Right kidney (tissue), 1 donor: ENCODE measurements at regions not wholly inside any gene's neighbourhood (a gene's known extent, or its start where the extent isn't known, plus 50 kb on each side); places are given as distances from the start of the nearest gene placed in this dataset.
"Not testable (repeated sequence)": the region's sequence is repeated elsewhere in the genome, so short reads cannot be mapped to it uniquely, and the experiment has no call there.

Experiments
- DNase-seq: peaks from one replicate; pipeline ENCODE4 v3.0.0-alpha.2; 2016

GRCh38 chr14:87046960-87047359 is 946.0 kb downstream of the GALC start:
- no peak for DNase-seq

GRCh38 chr14:87045956-87046355 is 947.0 kb downstream of the GALC start:
- DNase-seq: no peak

GRCh38 chr14:87045246-87045645 is 947.7 kb downstream of the GALC start:
- no peak for DNase-seq

GRCh38 chr14:87044807-87045206 is 948.2 kb downstream of the GALC start:
- no peak for DNase-seq

GRCh38 chr14:87043667-87044200 is 949.2 kb downstream of the GALC start:
- no peak for DNase-seq

GRCh38 chr14:87042354-87042753 is 950.6 kb downstream of the GALC start:
- no peak for DNase-seq

- no peak for DNase-seq
Measured at GRCh38 chr14:87041290-87042020, 951.5 kb downstream of the GALC start.

- no peak for DNase-seq
Measured at GRCh38 chr14:87034680-87035079, 958.3 kb downstream of the GALC start.

GRCh38 chr14:87030197-87030596 is 962.8 kb downstream of the GALC start:
- no peak for DNase-seq

GRCh38 chr14:87020106-87020505 is 972.9 kb downstream of the GALC start:
- not testable (repeated sequence) for DNase-seq

GRCh38 chr14:87018294-87018693 is 974.7 kb downstream of the GALC start:
- DNase-seq: no peak

- DNase-seq: no peak
Measured at GRCh38 chr14:87017335-87017734, 975.6 kb downstream of the GALC start.

- no peak for DNase-seq
Measured at GRCh38 chr14:87014856-87015255, 978.1 kb downstream of the GALC start.

GRCh38 chr14:87013583-87013982 is 979.4 kb downstream of the GALC start:
- DNase-seq: no peak

GRCh38 chr14:87008965-87009364 is 984.0 kb downstream of the GALC start:
- no peak for DNase-seq

GRCh38 chr14:87005280-87005679 is 987.7 kb downstream of the GALC start:
- no peak for DNase-seq

GRCh38 chr14:87002776-87003175 is 990.2 kb downstream of the GALC start:
- peak; percentile 18 for DNase-seq

- DNase-seq: no peak
Measured at GRCh38 chr14:87001333-87001732, 991.6 kb downstream of the GALC start.

GRCh38 chr14:87000081-87000480 is 992.9 kb downstream of the GALC start:
- DNase-seq: no peak

- no peak for DNase-seq
Measured at GRCh38 chr14:86999036-86999435, 993.9 kb downstream of the GALC start.

GRCh38 chr14:86997271-86997670 is 995.7 kb downstream of the GALC start:
- no peak for DNase-seq

GRCh38 chr14:86990396-86990795 is 1002.6 kb downstream of the GALC start:
- no peak for DNase-seq

GRCh38 chr14:86989285-86989684 is 1003.7 kb downstream of the GALC start:
- no peak for DNase-seq

GRCh38 chr14:86987966-86988365 is 1005.0 kb downstream of the GALC start:
- no peak for DNase-seq

GRCh38 chr14:86973177-86973576 is 1019.8 kb downstream of the GALC start:
- DNase-seq: no peak
